ENCODE measurements at regions not wholly inside any gene's neighbourhood (a gene's known extent, or its start where the extent isn't known, plus 50 kb on each side); places are given as distances from the start of the nearest gene placed in this dataset.

- no peak for TF ChIP-seq EZH2 (IDR thresholded peaks at IDR 0.05; ENCODE audit: insufficient read depth, poor library complexity, severe bottlenecking)
- no peak for TF ChIP-seq EZH2phosphoT487 (IDR thresholded peaks at IDR 0.05; ENCODE audit: insufficient read depth, low read depth)
Observed at GRCh38 chr18:67893916-67894315, 377.4 kb upstream of the DSEL start.

Measured in GM23248 (cell line).